Body of pancreas (tissue), 4 donors: ENCODE measurements at regions not wholly inside any gene's neighbourhood (a gene's known extent, or its start where the extent isn't known, plus 50 kb on each side); places are given as distances from the start of the nearest gene placed in this dataset.

Experiments
- ATAC-seq: fragments of 150-250 bp; one replicate; pipeline ENCODE4 v1.9.1; 2016
- DNase-seq, 4 donors: peaks; one replicate each; pipeline ENCODE4 v3.0.0-alpha.2; 2019
- H3K27ac ChIP-seq, 4 donors: fragments of 200-600 bp; sonication (generic); 1 replicate in 3 of 4; 2 replicates in 1 of 4; pipeline versions ENCODE4 v1.5.1 to v1.6.1; 2016 to 2019; ENCODE audit warnings: mild to moderate bottlenecking in 1 of 4, mixed read lengths in 1 of 4, moderate library complexity in 1 of 4
- H3K27me3 ChIP-seq, 2 donors: fragments of 200-600 bp; sonication (generic); one replicate each; pipeline ENCODE4 v1.6.0; 2016; ENCODE audit warnings: mild to moderate bottlenecking in 1 of 2
- H3K36me3 ChIP-seq, 2 donors: fragments of 200-600 bp; sonication (generic); replicated peaks in 1 of 2; 2 replicates each; pipeline ENCODE4 v1.5.1; 2016; ENCODE audit warnings: low read depth in 2 of 2; ENCODE audit not compliant: insufficient read depth in 1 of 2
- H3K4me1 ChIP-seq: fragments of 200-600 bp; sonication (generic); one replicate; pipeline ENCODE4 v1.6.0; 2016
- H3K4me3 ChIP-seq, 2 donors: fragments of 200-600 bp; sonication (generic); 1 replicate in 1 of 2; 2 replicates in 1 of 2; pipeline ENCODE4 v1.5.1; 2016 to 2019
- H3K9me3 ChIP-seq, 3 donors: fragments of 200-600 bp; sonication (generic); 1 replicate in 2 of 3; 2 replicates in 1 of 3; pipeline ENCODE4 v1.5.1; 2016
- CTCF ChIP-seq, 7 experiments: fragments of 450-650 bp in 4 of 7; fragments of 200-600 bp in 3 of 7; sonication (generic) in 3 of 7; IDR thresholded peaks; one replicate each; pipeline ENCODE4 v1.5.1; 2016 to 2019; ENCODE audit warnings: antibody characterized with exemption in 7 of 7
- POLR2A ChIP-seq, 3 donors: fragments of 450-650 bp; IDR thresholded peaks; one replicate each; pipeline ENCODE4 v1.6.1; 2016; ENCODE audit warnings: antibody characterized with exemption in 3 of 3, mild to moderate bottlenecking in 2 of 3
- WGBS, 2 donors: methylation state at CpG; one replicate each; pipeline ENCODE4 v1.1.5; 2017; 5-methylcytosine and 5-hydroxymethylcytosine counted together
- intact Hi-C: fragments of 100-400 bp; cut with DNase I; formaldehyde crosslinking; loops from one replicate; pipeline ENCODE4 v1.15.1; 2023

GRCh38 chr14:63781686-63782085 is 53.8 kb upstream of the SGPP1 start:
- H3K36me3 ChIP-seq = no peaks in the 10 kb centered on the region
- no peaks in the 10 kb centered on the region for H3K4me1 ChIP-seq
- no peak for ATAC-seq
- H3K9me3 ChIP-seq = no peaks in the 10 kb centered on the region
- no peak overlapping the region for H3K4me3 ChIP-seq
- no peak for DNase-seq
- no peaks in the 10 kb centered on the region for H3K27me3 ChIP-seq
- intact Hi-C loops = no loop called here
- no peak overlapping the region for H3K27ac ChIP-seq
- 91 to 92% methylated on average over 3 of the region's 3 CpGs for WGBS, 2 donors
- TF ChIP-seq CTCF (IDR thresholded peaks at IDR 0.05) (no peak), POLR2A (IDR thresholded peaks at IDR 0.05) (no peak)

GRCh38 chr14:63782683-63783389 is 55.0 kb upstream of the SGPP1 start:
- TF ChIP-seq CTCF (IDR thresholded peaks at IDR 0.05) (no peak), POLR2A (IDR thresholded peaks at IDR 0.05) (no peak)
- Histone ChIP-seq H3K9me3 (no peaks in the 10 kb centered on the region), H3K27ac (no peak overlapping the region), H3K36me3 (no peaks in the 10 kb centered on the region), H3K27me3 (no peaks in the 10 kb centered on the region), H3K4me3 (no peak overlapping the region), H3K4me1 (no peaks in the 10 kb centered on the region)
- 88 to 94% methylated on average over 9 of the region's 9 CpGs for WGBS, 2 donors
- no peak for DNase-seq
- ATAC-seq = no peak
- intact Hi-C loops = no loop called here

- Histone ChIP-seq H3K4me1 (no peaks in the 10 kb centered on the region), H3K9me3 (no peaks in the 10 kb centered on the region), H3K4me3 (no peak overlapping the region), H3K36me3 (no peaks in the 10 kb centered on the region), H3K27me3 (no peaks in the 10 kb centered on the region), H3K27ac (no peak overlapping the region)
- WGBS, 2 donors = 65 to 90% methylated on average over 11 to 26 of the region's 26 CpGs
- intact Hi-C loops = no loop called here
- TF ChIP-seq POLR2A (IDR thresholded peaks at IDR 0.05) (no peak), CTCF (IDR thresholded peaks at IDR 0.05) (no peak)
- no peak for DNase-seq
- ATAC-seq = no peak
Measured at GRCh38 chr14:63788011-63788933, 60.4 kb upstream of the SGPP1 start.

- intact Hi-C loops = no loop called here
- no peak overlapping the region for H3K4me3 ChIP-seq
- no peaks in the 10 kb centered on the region for H3K36me3 ChIP-seq
- no peak for DNase-seq
- WGBS, 2 donors = 60 to 66% methylated on average over 4 of the region's 4 CpGs
- H3K27me3 ChIP-seq = no peaks in the 10 kb centered on the region
- H3K4me1 ChIP-seq = no peaks in the 10 kb centered on the region
- H3K9me3 ChIP-seq = no peaks in the 10 kb centered on the region
- no peak for TF ChIP-seq CTCF (IDR thresholded peaks at IDR 0.05)
- no peak for TF ChIP-seq POLR2A (IDR thresholded peaks at IDR 0.05)
- H3K27ac ChIP-seq = no peak overlapping the region
- ATAC-seq = no peak
Measured at GRCh38 chr14:63793376-63793775, 59.4 kb upstream of the SYNE2 start.
